Spleen (tissue), 11 donors: ENCODE measurements at regions not wholly inside any gene's neighbourhood (a gene's known extent, or its start where the extent isn't known, plus 50 kb on each side); places are given as distances from the start of the nearest gene placed in this dataset.
"Not testable (repeated sequence)": the region's sequence is repeated elsewhere in the genome, so short reads cannot be mapped to it uniquely, and the experiment has no call there.

Experiments
- DNase-seq: peaks from one replicate; pipeline ENCODE4 v3.0.0-alpha.2; 2020
- H3K27ac ChIP-seq, 8 donors: fragments of 200-600 bp; sonication (generic) in 7 of 8; 1 replicate in 4 of 8; 2 replicates in 4 of 8; pipeline versions ENCODE4 v1.5.0 to v1.8.0; 2016 to 2021; ENCODE audit warnings: inconsistent platforms in 4 of 8, mild to moderate bottlenecking in 4 of 8, moderate library complexity in 1 of 8
- H3K27me3 ChIP-seq, 7 donors: fragments of 200-600 bp; sonication (generic) in 6 of 7; replicated peaks in 1 of 7; 1 replicate in 4 of 7; 2 replicates in 3 of 7; pipeline versions ENCODE4 v1.5.0 to v1.8.0; 2016 to 2021; ENCODE audit warnings: inconsistent platforms in 3 of 7, mild to moderate bottlenecking in 1 of 7
- H3K36me3 ChIP-seq, 6 donors: fragments of 200-600 bp; sonication (generic) in 5 of 6; 1 replicate in 4 of 6; 2 replicates in 2 of 6; pipeline versions ENCODE4 v1.5.0 to v1.8.0; 2016 to 2021; ENCODE audit warnings: inconsistent platforms in 2 of 6
- H3K4me1 ChIP-seq, 6 donors: fragments of 200-600 bp; sonication (generic) in 5 of 6; 1 replicate in 3 of 6; 2 replicates in 3 of 6; pipeline versions ENCODE4 v1.5.0 to v1.8.0; 2016 to 2021; ENCODE audit warnings: inconsistent platforms in 3 of 6
- H3K4me3 ChIP-seq, 8 donors: fragments of 200-600 bp; sonication (generic) in 7 of 8; 1 replicate in 4 of 8; 2 replicates in 4 of 8; pipeline versions ENCODE4 v1.5.0 to v1.8.0; 2016 to 2021; ENCODE audit warnings: inconsistent platforms in 4 of 8, mild to moderate bottlenecking in 4 of 8, moderate library complexity in 2 of 8
- H3K9me3 ChIP-seq, 8 donors: fragments of 200-600 bp; sonication (generic) in 7 of 8; 1 replicate in 4 of 8; 2 replicates in 4 of 8; pipeline versions ENCODE4 v1.5.0 to v1.8.0; 2016 to 2021; ENCODE audit warnings: inconsistent platforms in 4 of 8
- CTCF ChIP-seq, 11 experiments: fragments of 200-600 bp in 7 of 11; fragments of 450-650 bp in 4 of 11; sonication (generic) in 4 of 11; IDR thresholded peaks in 8 of 11; conservative IDR thresholded peaks in 3 of 11; 1 replicate in 7 of 11; 2 replicates in 4 of 11; pipeline versions ENCODE4 v1.4.0 to v1.8.0; 2016 to 2021; ENCODE audit warnings: antibody characterized with exemption in 11 of 11, inconsistent platforms in 4 of 11, mild to moderate bottlenecking in 1 of 11
- POLR2A ChIP-seq, 3 donors: fragments of 450-650 bp; IDR thresholded peaks; one replicate each; pipeline ENCODE4 v1.5.1; 2017; ENCODE audit warnings: antibody characterized with exemption in 3 of 3, mild to moderate bottlenecking in 1 of 3
- POLR2AphosphoS5 ChIP-seq, 3 donors: sonication (generic); formaldehyde crosslinking; IDR thresholded peaks; one replicate each; pipeline ENCODE4 v1.5.1; 2017; ENCODE audit warnings: antibody characterized with exemption in 3 of 3
- WGBS, 5 donors: extraction: QIAGEN DNeasy Blood & Tissue Kit in 3 of 5; methylation state at CpG; one replicate each; pipeline versions ENCODE4 v1.1.5 to v1.1.7; 2013 to 2018; 5-methylcytosine and 5-hydroxymethylcytosine counted together
- intact Hi-C: fragments of 100-400 bp; cut with DNase I; formaldehyde crosslinking; loops from one replicate; pipeline ENCODE4 v1.15.0; 2023; ENCODE audit warnings: low total_unique reads
- donor health status: healthy with polysubstance abuse.
- donor health status: DM: no; HTN: no; CAD: no; lungs with moderate emphysema.
- donor health status: DM: no; HTN: no; CAD: no.
- donor health status: Bipolar disorder and iron deficiency.
- donor health status: healthy.
- donor health status: DM: no; HTN: no; CAD: no.
- donor health status: DM: yes; HTN: yes; CAD: no.

GRCh38 chr2:239831001-239831731 is 194.0 kb downstream of the NDUFA10 start:
- WGBS, 5 donors, result 54 to 74% (median 69%) methylated on average over 15 to 16 of the region's 16 CpGs
- Histone ChIP-seq H3K4me3 (no peak overlapping the region), H3K4me1 (peaks cover 0 to 23% (median 7%) of the 10 kb centered on the region in 6 donors), H3K9me3 (peaks cover 0 to 4% (median 2%) of the 10 kb centered on the region in 8 donors), H3K27ac (peak overlapping the region in 6 of 8 donors; percentile 3 to 73 (median 64)), H3K27me3 (peaks cover 0 to 6% (median 0%) of the 10 kb centered on the region in 7 donors), H3K36me3 (no peaks in the 10 kb centered on the region)
- peak; percentile 76 for DNase-seq
- no peak for TF ChIP-seq POLR2A (IDR thresholded peaks at IDR 0.05)
- peak in 2 of 3 donors; percentile 66 to 74 for TF ChIP-seq POLR2AphosphoS5 (IDR thresholded peaks at IDR 0.05)
- TF ChIP-seq CTCF (IDR thresholded peaks at IDR 0.05 in 8 of 11, conservative IDR thresholded peaks at IDR 0.05 in 3 of 11), result peak in 1 of 11 experiments; percentile 15
- intact Hi-C loops, result no loop called here

GRCh38 chr2:239830121-239831000 is 194.8 kb downstream of the NDUFA10 start:
- TF ChIP-seq CTCF (IDR thresholded peaks at IDR 0.05 in 8 of 11, conservative IDR thresholded peaks at IDR 0.05 in 3 of 11) (no peak), POLR2AphosphoS5 (IDR thresholded peaks at IDR 0.05) (no peak)
- DNase-seq, result peak; percentile 77
- H3K9me3 ChIP-seq, result no peaks in the 10 kb centered on the region
- H3K27ac ChIP-seq, result peak overlapping the region in 6 of 8 donors; percentile 3 to 73 (median 64)
- 73 to 87% (median 80%) methylated on average over 7 to 9 of the region's 9 CpGs for WGBS, 5 donors
- intact Hi-C loops, result no loop called here
- peaks cover 0 to 23% (median 7%) of the 10 kb centered on the region in 6 donors for H3K4me1 ChIP-seq
- peaks cover 0 to 6% (median 0%) of the 10 kb centered on the region in 7 donors for H3K27me3 ChIP-seq
- H3K4me3 ChIP-seq, result no peak overlapping the region
- H3K36me3 ChIP-seq, result no peaks in the 10 kb centered on the region

- peak; percentile 35 for DNase-seq
- no peak overlapping the region for H3K4me3 ChIP-seq
- WGBS, 5 donors, result 62 to 74% (median 68%) methylated on average over 15 of the region's 15 CpGs
- H3K36me3 ChIP-seq, result no peaks in the 10 kb centered on the region
- H3K27me3 ChIP-seq, result peaks cover 0 to 6% (median 0%) of the 10 kb centered on the region in 7 donors
- peaks cover 0 to 23% (median 7%) of the 10 kb centered on the region in 6 donors for H3K4me1 ChIP-seq
- TF ChIP-seq POLR2A (IDR thresholded peaks at IDR 0.05) (no peak), POLR2AphosphoS5 (IDR thresholded peaks at IDR 0.05) (no peak), CTCF (IDR thresholded peaks at IDR 0.05 in 8 of 11, conservative IDR thresholded peaks at IDR 0.05 in 3 of 11) (no peak)
- H3K9me3 ChIP-seq, result no peaks in the 10 kb centered on the region
- intact Hi-C loops, result no loop called here
- H3K27ac ChIP-seq, result no peak overlapping the region
Observed at GRCh38 chr2:239829326-239829725, 195.8 kb downstream of the NDUFA10 start.

GRCh38 chr2:239828973-239829275 is 196.2 kb downstream of the NDUFA10 start:
- H3K27ac ChIP-seq, result not testable (repeated sequence)

More at GRCh38 chr2:239828973-239829275, 196.2 kb downstream of the NDUFA10 start:
- intact Hi-C loops, H3K27me3 ChIP-seq, H3K4me3 ChIP-seq, H3K9me3 ChIP-seq, H3K36me3 ChIP-seq: not testable (repeated sequence)
- WGBS, 5 donors, result 83 to 97% (median 90%) methylated on average over 7 to 12 of the region's 12 CpGs
- DNase-seq, result peak; percentile 46
- H3K4me1 ChIP-seq, result peaks cover 0 to 23% (median 7%) of the 10 kb centered on the region in 6 donors
